SK-N-SH treated with all-trans-retinoic acid at 6 μM for 48 hours (cell line): ENCODE measurements at regions not wholly inside any gene's neighbourhood (a gene's known extent, or its start where the extent isn't known, plus 50 kb on each side); places are given as distances from the start of the nearest gene placed in this dataset.

Source experiments
- ESRRG ChIP-seq: fragments of 250-450 bp; sonication (Bioruptor Pico); IDR thresholded peaks from 2 replicates; pipeline ENCODE4 v1.6.1; 2021; ENCODE audit warnings: mild to moderate bottlenecking
- ISL1 ChIP-seq: fragments of 250-450 bp; sonication (Bioruptor Pico); IDR thresholded peaks from 2 replicates; pipeline ENCODE4 v2.1.2; 2022; ENCODE audit warnings: mild to moderate bottlenecking, moderate library complexity
- OSR1 ChIP-seq: fragments of 250-450 bp; sonication (Bioruptor Pico); IDR thresholded peaks from 2 replicates; pipeline ENCODE4 v1.8.0; 2022; ENCODE audit warnings: moderate library complexity, mild to moderate bottlenecking, inconsistent platforms
- TOX ChIP-seq: fragments of 250-450 bp; sonication (Bioruptor Pico); IDR thresholded peaks from 2 replicates; pipeline ENCODE4 v1.8.0; 2021; ENCODE audit warnings: mild to moderate bottlenecking, moderate library complexity, borderline replicate concordance
- ZFP30 ChIP-seq: fragments of 450-650 bp; formaldehyde crosslinking; IDR thresholded peaks from 2 replicates; pipeline ENCODE4 v1.5.0; 2022; ENCODE audit warnings: mild to moderate bottlenecking, moderate library complexity
- ZNF565 ChIP-seq: fragments of 450-650 bp; formaldehyde crosslinking; conservative IDR thresholded peaks from 2 replicates; pipeline ENCODE4 v1.5.0; 2020; ENCODE audit warnings: low read depth, mild to moderate bottlenecking, moderate library complexity
- TF ChIP-seq, protein P1 (sequence below): fragments of 250-450 bp; sonication (Bioruptor Pico); IDR thresholded peaks from 2 replicates; pipeline ENCODE4 v1.5.1; 2020; ENCODE audit warnings: low read depth, mild to moderate bottlenecking, moderate library complexity

GRCh38 chr13:85717921-85718320 lies 81.3 kb downstream of the SLITRK6 start:
- TF ChIP-seq, protein P1, sequence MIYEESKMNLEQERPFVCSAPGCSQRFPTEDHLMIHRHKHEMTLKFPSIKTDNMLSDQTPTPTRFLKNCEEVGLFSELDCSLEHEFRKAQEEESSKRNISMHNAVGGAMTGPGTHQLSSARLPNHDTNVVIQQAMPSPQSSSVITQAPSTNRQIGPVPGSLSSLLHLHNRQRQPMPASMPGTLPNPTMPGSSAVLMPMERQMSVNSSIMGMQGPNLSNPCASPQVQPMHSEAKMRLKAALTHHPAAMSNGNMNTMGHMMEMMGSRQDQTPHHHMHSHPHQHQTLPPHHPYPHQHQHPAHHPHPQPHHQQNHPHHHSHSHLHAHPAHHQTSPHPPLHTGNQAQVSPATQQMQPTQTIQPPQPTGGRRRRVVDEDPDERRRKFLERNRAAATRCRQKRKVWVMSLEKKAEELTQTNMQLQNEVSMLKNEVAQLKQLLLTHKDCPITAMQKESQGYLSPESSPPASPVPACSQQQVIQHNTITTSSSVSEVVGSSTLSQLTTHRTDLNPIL, result no peak
- TF ChIP-seq ISL1 (CRISPR knock-in tag), result no peak
- TF ChIP-seq TOX (CRISPR knock-in tag), result no peak
- no peak for TF ChIP-seq ESRRG (CRISPR knock-in tag)
- TF ChIP-seq OSR1 (CRISPR knock-in tag), result no peak
- no peak for TF ChIP-seq ZFP30 (CRISPR knock-in tag)
- TF ChIP-seq ZNF565 (CRISPR knock-in tag), result no peak
